ENCODE measurements at regions not wholly inside any gene's neighbourhood (a gene's known extent, or its start where the extent isn't known, plus 50 kb on each side); places are given as distances from the start of the nearest gene placed in this dataset.
A peak's percentile ranks its signal among the peaks of the same experiment; 100 is the strongest.

DNA sequence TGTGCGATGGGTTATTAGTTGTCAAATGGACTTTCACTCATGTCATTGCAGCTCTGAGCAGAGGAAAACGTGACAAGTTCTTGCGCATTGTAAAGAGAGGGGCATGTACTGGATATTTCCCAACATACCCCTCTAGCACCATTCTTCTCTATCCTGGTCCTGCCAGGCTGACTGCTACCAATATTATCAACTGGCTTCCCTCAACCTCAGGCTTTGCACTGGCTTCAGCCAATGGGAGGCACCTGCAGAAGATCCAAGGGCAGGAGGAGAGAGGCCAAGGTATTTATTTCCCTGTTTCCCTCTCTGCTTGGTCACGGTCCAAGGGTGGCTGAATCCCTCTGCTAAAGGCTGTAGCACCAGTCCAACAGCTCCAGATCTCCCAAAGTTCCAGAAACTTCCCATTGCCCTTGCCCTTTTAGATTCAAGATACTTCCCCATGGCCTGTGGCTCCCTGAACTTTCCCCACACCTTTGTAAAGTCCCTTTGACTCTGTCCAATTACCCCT, 175.6 kb upstream of the NECTIN1 start:
- DNase-seq (ENCODE audit: low read depth, low spot score) = no peak
- Histone ChIP-seq H3K9me3 (ENCODE audit: low read depth, low read length) (no peaks in the 10 kb centered on the region), H3K27ac (no peak overlapping the region), H3K36me3 (ENCODE audit: insufficient read depth, low read length) (no peaks in the 10 kb centered on the region), H3K9ac (ENCODE audit: insufficient read length) (no peak overlapping the region), H3K4me3 (no peak overlapping the region)
- TF ChIP-seq POLR2AphosphoS5 (IDR thresholded peaks at IDR 0.05; ENCODE audit: borderline replicate concordance, low read depth, low read length) (no peak), EZH2 (IDR thresholded peaks at IDR 0.05) (no peak)

DNA sequence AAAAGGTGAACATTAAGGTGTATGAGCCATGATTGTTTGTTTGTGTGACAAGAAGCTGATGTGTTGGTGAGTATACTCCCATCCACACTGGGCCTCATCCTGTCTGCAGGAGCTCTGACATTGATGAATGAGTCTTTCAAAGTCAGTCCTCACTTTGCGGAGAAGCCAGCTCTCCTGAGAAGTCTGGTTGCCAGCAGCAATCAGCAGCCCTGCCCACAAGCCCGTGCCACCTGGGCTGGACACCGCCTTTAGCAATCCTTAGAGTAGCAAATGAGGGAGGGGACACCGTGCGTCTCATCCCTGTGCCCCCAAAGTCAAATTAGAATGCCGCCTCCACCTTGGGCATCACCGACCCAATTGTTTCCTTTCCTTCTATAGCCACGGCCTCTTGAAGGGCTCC, 174.8 kb upstream of the NECTIN1 start:
- TF ChIP-seq EZH2 (IDR thresholded peaks at IDR 0.05) (no peak), FOXP2 (optimal IDR thresholded peaks at IDR 0.05; ENCODE audit: control extremely low read depth, extremely low read length, insufficient read depth) (no peak), POLR2AphosphoS5 (IDR thresholded peaks at IDR 0.05; ENCODE audit: borderline replicate concordance, low read depth, low read length) (no peak)
- DNase-seq (ENCODE audit: low read depth, low spot score) = no peak
- no peaks in the 10 kb centered on the region for H3K9me3 ChIP-seq (ENCODE audit: low read depth, low read length)
- no peak overlapping the region for H3K27ac ChIP-seq
- no peak overlapping the region for H3K9ac ChIP-seq (ENCODE audit: insufficient read length)
- H3K4me3 ChIP-seq = no peak overlapping the region
- H3K36me3 ChIP-seq (ENCODE audit: insufficient read depth, low read length) = no peaks in the 10 kb centered on the region

DNA sequence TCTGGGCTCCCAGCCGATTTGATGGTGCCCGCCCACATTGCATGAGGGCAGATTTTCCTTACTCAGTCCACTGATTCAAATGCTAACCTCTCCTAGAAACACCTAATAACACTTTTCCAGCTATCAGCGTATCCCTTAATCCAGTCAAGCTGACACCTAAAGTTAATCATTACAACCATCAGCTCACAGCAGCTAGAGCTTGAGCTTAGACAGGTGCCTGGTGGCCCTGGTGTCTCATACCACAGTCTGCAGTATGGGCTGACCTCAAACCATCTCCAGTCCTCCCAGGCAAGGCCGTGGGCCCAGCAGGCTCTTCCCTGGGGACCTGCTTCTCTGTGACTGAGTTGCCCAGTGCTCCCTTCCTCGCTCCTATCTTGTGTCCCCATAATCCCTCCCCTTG, 174.4 kb upstream of the NECTIN1 start:
- H3K4me3 ChIP-seq = no peak overlapping the region
- no peaks in the 10 kb centered on the region for H3K36me3 ChIP-seq (ENCODE audit: insufficient read depth, low read length)
- no peak for TF ChIP-seq EZH2 (IDR thresholded peaks at IDR 0.05)
- TF ChIP-seq FOXP2 (optimal IDR thresholded peaks at IDR 0.05; ENCODE audit: control extremely low read depth, extremely low read length, insufficient read depth) = no peak
- TF ChIP-seq POLR2AphosphoS5 (IDR thresholded peaks at IDR 0.05; ENCODE audit: borderline replicate concordance, low read depth, low read length) = no peak
- no peak overlapping the region for H3K9ac ChIP-seq (ENCODE audit: insufficient read length)
- DNase-seq (ENCODE audit: low read depth, low spot score) = no peak
- no peak overlapping the region for H3K27ac ChIP-seq
- no peaks in the 10 kb centered on the region for H3K9me3 ChIP-seq (ENCODE audit: low read depth, low read length)

DNA sequence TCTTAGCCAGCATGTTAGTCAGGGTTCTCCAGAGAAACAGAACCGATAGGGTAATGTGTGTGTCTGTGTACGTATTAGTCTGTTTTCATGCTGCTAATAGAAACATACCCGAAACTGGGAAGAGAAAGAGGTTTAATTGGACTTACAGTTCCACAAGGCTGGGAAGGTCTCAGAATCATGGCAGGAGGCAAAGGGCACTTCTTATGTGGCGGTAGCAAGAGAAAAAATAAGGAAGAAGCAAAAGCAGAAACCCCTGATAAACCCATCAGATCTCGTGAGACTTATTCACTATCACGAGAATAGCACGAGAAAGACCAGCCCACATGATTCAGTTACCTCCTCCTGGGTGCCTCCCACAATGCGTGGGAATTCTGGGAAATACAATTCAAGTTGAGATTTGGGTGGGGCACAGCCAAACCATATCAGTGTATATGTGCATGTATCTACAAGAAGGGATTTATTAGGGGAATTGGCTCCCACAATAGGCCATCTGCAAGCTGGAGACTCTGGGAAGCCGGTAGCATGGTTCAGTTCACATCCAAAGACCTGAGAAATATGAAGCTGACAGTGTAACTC, 173.7 kb upstream of the NECTIN1 start:
- no peak overlapping the region for H3K27ac ChIP-seq
- H3K36me3 ChIP-seq (ENCODE audit: insufficient read depth, low read length) = no peaks in the 10 kb centered on the region
- no peak for DNase-seq (ENCODE audit: low read depth, low spot score)
- TF ChIP-seq POLR2AphosphoS5 (IDR thresholded peaks at IDR 0.05; ENCODE audit: borderline replicate concordance, low read depth, low read length) = no peak
- no peak for TF ChIP-seq EZH2 (IDR thresholded peaks at IDR 0.05)
- TF ChIP-seq FOXP2 (optimal IDR thresholded peaks at IDR 0.05; ENCODE audit: control extremely low read depth, extremely low read length, insufficient read depth) = no peak
- H3K4me3 ChIP-seq = peak overlapping the region; percentile 11; the same call in 1 of the 2 replicates
- H3K9ac ChIP-seq (ENCODE audit: insufficient read length) = no peak overlapping the region
- no peaks in the 10 kb centered on the region for H3K9me3 ChIP-seq (ENCODE audit: low read depth, low read length)

DNA sequence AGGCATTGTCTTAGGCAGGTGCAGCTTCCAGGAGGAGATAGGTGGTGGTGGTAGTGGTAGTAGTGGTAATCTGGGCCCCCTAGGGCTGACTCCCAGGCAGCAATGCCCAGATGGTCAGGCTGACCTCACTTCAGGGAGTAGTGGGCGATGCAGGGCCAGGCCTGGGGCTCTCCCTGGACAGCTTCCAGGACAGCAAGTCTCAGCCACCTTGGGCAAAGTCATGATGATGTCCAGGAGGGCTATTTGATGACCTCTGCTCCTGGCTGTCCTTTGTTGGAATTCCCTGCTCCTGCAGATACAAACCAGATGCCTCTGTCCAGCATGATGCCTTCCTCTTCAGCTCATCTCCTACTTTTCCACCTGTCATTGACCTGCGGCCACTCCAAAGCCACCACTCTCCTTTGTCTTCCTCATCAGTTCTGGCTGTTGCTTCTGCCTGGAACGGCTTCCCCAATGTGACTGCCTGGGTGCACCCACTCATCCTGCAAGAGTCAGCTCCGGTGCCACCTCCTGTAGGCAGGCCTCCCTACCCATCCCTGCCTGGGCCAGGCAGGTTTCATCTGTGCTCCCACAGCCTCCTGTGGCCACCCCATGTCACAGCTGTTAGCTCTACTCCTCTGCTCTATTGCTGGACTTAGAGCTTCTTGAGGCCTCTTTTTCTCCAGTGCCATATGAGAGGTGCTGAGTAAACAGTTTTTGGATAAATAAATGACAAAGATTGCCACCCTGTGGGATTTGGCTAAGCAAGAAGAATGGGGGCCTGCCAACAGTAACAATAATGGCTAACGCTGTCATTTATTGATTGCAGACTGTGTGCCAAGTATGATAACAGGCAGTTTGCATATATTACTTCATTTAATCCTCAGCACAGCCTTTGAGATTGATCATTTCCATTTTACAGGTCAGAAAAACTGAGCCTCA, 172.9 kb upstream of the NECTIN1 start:
- Histone ChIP-seq H3K27ac (no peak overlapping the region), H3K36me3 (ENCODE audit: insufficient read depth, low read length) (no peaks in the 10 kb centered on the region), H3K9me3 (ENCODE audit: low read depth, low read length) (no peaks in the 10 kb centered on the region), H3K9ac (ENCODE audit: insufficient read length) (no peak overlapping the region), H3K4me3 (peak overlapping the region; percentile 11; the same call in 1 of the 2 replicates)
- TF ChIP-seq FOXP2 (optimal IDR thresholded peaks at IDR 0.05; ENCODE audit: control extremely low read depth, extremely low read length, insufficient read depth) (no peak), POLR2AphosphoS5 (IDR thresholded peaks at IDR 0.05; ENCODE audit: borderline replicate concordance, low read depth, low read length) (no peak), EZH2 (IDR thresholded peaks at IDR 0.05) (no peak)
- no peak for DNase-seq (ENCODE audit: low read depth, low spot score)

DNA sequence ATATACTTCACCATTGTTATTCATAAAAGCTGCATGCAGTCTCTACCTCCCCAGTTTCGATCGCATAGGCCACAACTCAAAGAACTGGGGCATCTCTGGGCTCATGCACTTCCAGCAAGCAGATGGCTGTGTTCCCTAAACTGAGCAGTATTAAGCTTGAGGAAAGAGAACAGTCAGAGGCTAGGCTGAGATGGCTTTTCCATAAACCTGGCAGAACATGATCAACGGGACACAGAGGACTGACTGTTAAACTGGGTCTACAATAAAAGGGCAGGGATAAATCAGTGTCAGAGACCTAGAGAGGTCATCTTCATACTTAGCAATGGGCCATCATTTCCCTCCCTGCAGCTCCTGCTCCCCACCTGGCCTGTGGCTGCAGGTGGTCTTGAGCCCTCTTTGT, 171.0 kb upstream of the NECTIN1 start:
- H3K4me3 ChIP-seq = no peak overlapping the region
- no peaks in the 10 kb centered on the region for H3K9me3 ChIP-seq (ENCODE audit: low read depth, low read length)
- H3K9ac ChIP-seq (ENCODE audit: insufficient read length) = no peak overlapping the region
- DNase-seq (ENCODE audit: low read depth, low spot score) = no peak
- TF ChIP-seq POLR2AphosphoS5 (IDR thresholded peaks at IDR 0.05; ENCODE audit: borderline replicate concordance, low read depth, low read length) = no peak
- no peak for TF ChIP-seq FOXP2 (optimal IDR thresholded peaks at IDR 0.05; ENCODE audit: control extremely low read depth, extremely low read length, insufficient read depth)
- TF ChIP-seq EZH2 (IDR thresholded peaks at IDR 0.05) = no peak
- no peak overlapping the region for H3K27ac ChIP-seq
- no peaks in the 10 kb centered on the region for H3K36me3 ChIP-seq (ENCODE audit: insufficient read depth, low read length)

DNA sequence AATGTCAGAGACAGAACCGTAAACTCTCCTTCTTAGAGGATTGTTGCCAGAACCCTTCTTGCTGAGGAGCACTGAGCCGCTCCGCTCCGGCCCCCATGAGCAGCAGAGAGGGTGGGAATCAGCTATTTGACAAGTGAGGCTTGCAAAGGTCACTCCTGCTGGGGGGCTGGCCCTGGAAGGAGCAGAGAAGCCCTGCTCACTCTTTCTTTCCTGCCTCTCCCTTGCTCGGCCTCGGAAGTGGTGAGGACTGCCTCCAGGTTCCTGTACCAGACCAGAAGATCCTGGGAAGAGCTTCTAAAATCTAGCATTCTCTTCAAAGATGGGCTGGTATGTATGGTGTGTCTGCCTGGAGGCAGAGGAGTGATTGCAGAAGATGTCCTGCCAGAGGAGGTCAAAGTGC, 168.6 kb upstream of the NECTIN1 start:
- no peaks in the 10 kb centered on the region for H3K9me3 ChIP-seq (ENCODE audit: low read depth, low read length)
- no peak for TF ChIP-seq POLR2AphosphoS5 (IDR thresholded peaks at IDR 0.05; ENCODE audit: borderline replicate concordance, low read depth, low read length)
- no peak overlapping the region for H3K4me3 ChIP-seq
- H3K36me3 ChIP-seq (ENCODE audit: insufficient read depth, low read length) = no peaks in the 10 kb centered on the region
- H3K27ac ChIP-seq = no peak overlapping the region
- no peak for DNase-seq (ENCODE audit: low read depth, low spot score)
- H3K9ac ChIP-seq (ENCODE audit: insufficient read length) = no peak overlapping the region

DNA sequence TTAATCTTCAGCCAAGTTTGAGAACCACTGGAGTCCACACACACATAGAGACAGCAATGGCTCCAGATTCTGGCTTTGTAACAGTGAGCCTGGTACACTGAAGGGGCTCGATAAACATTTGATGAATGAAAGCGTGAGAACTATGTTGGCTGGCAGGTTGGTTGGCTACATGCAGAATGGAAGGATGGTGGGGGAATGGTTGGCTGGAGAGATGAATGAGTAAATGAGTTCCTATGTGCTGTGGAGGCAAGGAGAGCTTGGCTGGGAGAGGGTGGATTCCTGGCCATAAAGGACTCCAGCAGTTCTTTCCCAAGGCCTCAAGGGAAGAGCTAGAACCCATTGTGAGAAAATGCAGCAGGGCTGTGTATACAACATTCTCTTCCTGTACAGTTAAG, 168.0 kb upstream of the NECTIN1 start:
- DNase-seq (ENCODE audit: low read depth, low spot score) = no peak
- Histone ChIP-seq H3K4me3 (no peak overlapping the region), H3K9me3 (ENCODE audit: low read depth, low read length) (no peaks in the 10 kb centered on the region), H3K36me3 (ENCODE audit: insufficient read depth, low read length) (no peaks in the 10 kb centered on the region), H3K9ac (ENCODE audit: insufficient read length) (no peak overlapping the region), H3K27ac (no peak overlapping the region)
- no peak for TF ChIP-seq POLR2AphosphoS5 (IDR thresholded peaks at IDR 0.05; ENCODE audit: borderline replicate concordance, low read depth, low read length)

Measured in SK-N-MC (cell line).